ENCODE measurements at regions not wholly inside any gene's neighbourhood (a gene's known extent, or its start where the extent isn't known, plus 50 kb on each side); places are given as distances from the start of the nearest gene placed in this dataset.

- no peaks in the 10 kb centered on the region for H3K27me3 ChIP-seq (ENCODE audit: control insufficient read depth, insufficient read depth, low read length)
- H3K36me3 ChIP-seq (ENCODE audit: control insufficient read depth, low read depth, low read length), result no peaks in the 10 kb centered on the region
- H3K27ac ChIP-seq (ENCODE audit: low read length), result no peak overlapping the region
- no peak overlapping the region for H3K4me3 ChIP-seq (ENCODE audit: low read length)
- H3K9ac ChIP-seq (ENCODE audit: low read length), result no peak overlapping the region
- H3K9me3 ChIP-seq (ENCODE audit: control insufficient read depth, low read depth, low read length), result no peaks in the 10 kb centered on the region
- H3K4me1 ChIP-seq (ENCODE audit: control insufficient read depth, low read depth, low read length), result no peaks in the 10 kb centered on the region
Observed at GRCh38 chr3:99472385-99472784, 166.0 kb upstream of the COL8A1 start.

- Histone ChIP-seq H3K27ac (ENCODE audit: low read length) (no peak overlapping the region), H3K4me1 (ENCODE audit: control insufficient read depth, low read depth, low read length) (no peaks in the 10 kb centered on the region), H3K4me3 (ENCODE audit: low read length) (no peak overlapping the region), H3K9me3 (ENCODE audit: control insufficient read depth, low read depth, low read length) (no peaks in the 10 kb centered on the region), H3K9ac (ENCODE audit: low read length) (no peak overlapping the region), H3K36me3 (ENCODE audit: control insufficient read depth, low read depth, low read length) (no peaks in the 10 kb centered on the region), H3K27me3 (ENCODE audit: control insufficient read depth, insufficient read depth, low read length) (no peaks in the 10 kb centered on the region)
Observed at GRCh38 chr3:99471353-99472323, 166.8 kb upstream of the COL8A1 start.

GRCh38 chr3:99470841-99471240, 167.6 kb upstream of the COL8A1 start:
- Histone ChIP-seq H3K4me3 (ENCODE audit: low read length) (no peak overlapping the region), H3K36me3 (ENCODE audit: control insufficient read depth, low read depth, low read length) (no peaks in the 10 kb centered on the region), H3K4me1 (ENCODE audit: control insufficient read depth, low read depth, low read length) (no peaks in the 10 kb centered on the region), H3K27ac (ENCODE audit: low read length) (no peak overlapping the region), H3K9ac (ENCODE audit: low read length) (no peak overlapping the region), H3K27me3 (ENCODE audit: control insufficient read depth, insufficient read depth, low read length) (no peaks in the 10 kb centered on the region), H3K9me3 (ENCODE audit: control insufficient read depth, low read depth, low read length) (no peaks in the 10 kb centered on the region)

GRCh38 chr3:99468918-99469317, 169.5 kb upstream of the COL8A1 start:
- Histone ChIP-seq H3K27ac (ENCODE audit: low read length) (no peak overlapping the region), H3K27me3 (ENCODE audit: control insufficient read depth, insufficient read depth, low read length) (no peaks in the 10 kb centered on the region), H3K9ac (ENCODE audit: low read length) (no peak overlapping the region), H3K9me3 (ENCODE audit: control insufficient read depth, low read depth, low read length) (no peaks in the 10 kb centered on the region), H3K36me3 (ENCODE audit: control insufficient read depth, low read depth, low read length) (no peaks in the 10 kb centered on the region), H3K4me3 (ENCODE audit: low read length) (no peak overlapping the region), H3K4me1 (ENCODE audit: control insufficient read depth, low read depth, low read length) (no peaks in the 10 kb centered on the region)

GRCh38 chr3:99467420-99467819, 171.0 kb upstream of the COL8A1 start:
- no peaks in the 10 kb centered on the region for H3K27me3 ChIP-seq (ENCODE audit: control insufficient read depth, insufficient read depth, low read length)
- no peak overlapping the region for H3K27ac ChIP-seq (ENCODE audit: low read length)
- no peaks in the 10 kb centered on the region for H3K9me3 ChIP-seq (ENCODE audit: control insufficient read depth, low read depth, low read length)
- H3K4me3 ChIP-seq (ENCODE audit: low read length), result no peak overlapping the region
- H3K4me1 ChIP-seq (ENCODE audit: control insufficient read depth, low read depth, low read length), result no peaks in the 10 kb centered on the region
- H3K36me3 ChIP-seq (ENCODE audit: control insufficient read depth, low read depth, low read length), result no peaks in the 10 kb centered on the region
- H3K9ac ChIP-seq (ENCODE audit: low read length), result no peak overlapping the region

GRCh38 chr3:99466331-99466730, 172.1 kb upstream of the COL8A1 start:
- H3K4me1 ChIP-seq (ENCODE audit: control insufficient read depth, low read depth, low read length), result no peaks in the 10 kb centered on the region
- H3K27ac ChIP-seq (ENCODE audit: low read length), result no peak overlapping the region
- no peak overlapping the region for H3K9ac ChIP-seq (ENCODE audit: low read length)
- no peaks in the 10 kb centered on the region for H3K27me3 ChIP-seq (ENCODE audit: control insufficient read depth, insufficient read depth, low read length)
- no peaks in the 10 kb centered on the region for H3K36me3 ChIP-seq (ENCODE audit: control insufficient read depth, low read depth, low read length)
- H3K9me3 ChIP-seq (ENCODE audit: control insufficient read depth, low read depth, low read length), result no peaks in the 10 kb centered on the region
- H3K4me3 ChIP-seq (ENCODE audit: low read length), result no peak overlapping the region

GRCh38 chr3:99458013-99458412, 180.4 kb upstream of the COL8A1 start:
- H3K9me3 ChIP-seq (ENCODE audit: control insufficient read depth, low read depth, low read length), result no peaks in the 10 kb centered on the region
- no peaks in the 10 kb centered on the region for H3K27me3 ChIP-seq (ENCODE audit: control insufficient read depth, insufficient read depth, low read length)
- H3K9ac ChIP-seq (ENCODE audit: low read length), result no peak overlapping the region
- no peak overlapping the region for H3K27ac ChIP-seq (ENCODE audit: low read length)
- H3K4me3 ChIP-seq (ENCODE audit: low read length), result no peak overlapping the region
- H3K4me1 ChIP-seq (ENCODE audit: control insufficient read depth, low read depth, low read length), result no peaks in the 10 kb centered on the region
- H3K36me3 ChIP-seq (ENCODE audit: control insufficient read depth, low read depth, low read length), result no peaks in the 10 kb centered on the region

GRCh38 chr3:99442599-99442998, 195.8 kb upstream of the COL8A1 start:
- Histone ChIP-seq H3K27me3 (ENCODE audit: control insufficient read depth, insufficient read depth, low read length) (no peaks in the 10 kb centered on the region), H3K4me3 (ENCODE audit: low read length) (no peak overlapping the region), H3K36me3 (ENCODE audit: control insufficient read depth, low read depth, low read length) (no peaks in the 10 kb centered on the region), H3K9ac (ENCODE audit: low read length) (no peak overlapping the region), H3K27ac (ENCODE audit: low read length) (no peak overlapping the region), H3K4me1 (ENCODE audit: control insufficient read depth, low read depth, low read length) (peaks cover 7% of the 10 kb centered on the region), H3K9me3 (ENCODE audit: control insufficient read depth, low read depth, low read length) (no peaks in the 10 kb centered on the region)

- Histone ChIP-seq H3K27me3 (ENCODE audit: control insufficient read depth, insufficient read depth, low read length) (no peaks in the 10 kb centered on the region), H3K36me3 (ENCODE audit: control insufficient read depth, low read depth, low read length) (no peaks in the 10 kb centered on the region), H3K9ac (ENCODE audit: low read length) (no peak overlapping the region)
Observed at GRCh38 chr3:99439892-99440291, 198.5 kb upstream of the COL8A1 start.

GRCh38 chr3:99434190-99434589, 204.2 kb upstream of the COL8A1 start:
- no peak overlapping the region for H3K4me3 ChIP-seq (ENCODE audit: low read length)
- no peak overlapping the region for H3K27ac ChIP-seq (ENCODE audit: low read length)
- H3K27me3 ChIP-seq (ENCODE audit: control insufficient read depth, insufficient read depth, low read length), result no peaks in the 10 kb centered on the region
- H3K9me3 ChIP-seq (ENCODE audit: control insufficient read depth, low read depth, low read length), result no peaks in the 10 kb centered on the region
- H3K36me3 ChIP-seq (ENCODE audit: control insufficient read depth, low read depth, low read length), result no peaks in the 10 kb centered on the region
- H3K4me1 ChIP-seq (ENCODE audit: control insufficient read depth, low read depth, low read length), result no peaks in the 10 kb centered on the region
- no peak overlapping the region for H3K9ac ChIP-seq (ENCODE audit: low read length)

More at GRCh38 chr3:99439892-99440291, 198.5 kb upstream of the COL8A1 start:
- H3K9me3 ChIP-seq (ENCODE audit: control insufficient read depth, low read depth, low read length), result no peaks in the 10 kb centered on the region
- H3K27ac ChIP-seq (ENCODE audit: low read length), result no peak overlapping the region
- no peak overlapping the region for H3K4me3 ChIP-seq (ENCODE audit: low read length)
- peaks cover 7% of the 10 kb centered on the region for H3K4me1 ChIP-seq (ENCODE audit: control insufficient read depth, low read depth, low read length)

GRCh38 chr3:99430348-99431134, 207.9 kb upstream of the COL8A1 start:
- H3K4me3 ChIP-seq (ENCODE audit: low read length), result no peak overlapping the region
- no peaks in the 10 kb centered on the region for H3K4me1 ChIP-seq (ENCODE audit: control insufficient read depth, low read depth, low read length)
- no peaks in the 10 kb centered on the region for H3K9me3 ChIP-seq (ENCODE audit: control insufficient read depth, low read depth, low read length)
- H3K27me3 ChIP-seq (ENCODE audit: control insufficient read depth, insufficient read depth, low read length), result no peaks in the 10 kb centered on the region
- no peak overlapping the region for H3K27ac ChIP-seq (ENCODE audit: low read length)
- no peaks in the 10 kb centered on the region for H3K36me3 ChIP-seq (ENCODE audit: control insufficient read depth, low read depth, low read length)
- no peak overlapping the region for H3K9ac ChIP-seq (ENCODE audit: low read length)

Data from iPS-18a (cell line).